GM12878 (cell line): ENCODE measurements at regions not wholly inside any gene's neighbourhood (a gene's known extent, or its start where the extent isn't known, plus 50 kb on each side); places are given as distances from the start of the nearest gene placed in this dataset.

ENCODE experiments used
- BRCA1 ChIP-seq: IDR thresholded peaks from 2 replicates; pipeline ENCODE4 v1.6.1; 2011; ENCODE audit warnings: low read depth, low read length, improper control_type of control experiment
- CTCF ChIP-seq, 3 experiments: IDR thresholded peaks in 2 of 3; conservative IDR thresholded peaks in 1 of 3; 2 replicates each; pipeline ENCODE4 v1.5.1; 2011; ENCODE audit warnings: low read depth in 3 of 3, low read length in 3 of 3, mild to moderate bottlenecking in 3 of 3, control low read depth in 2 of 3, moderate library complexity in 2 of 3, inconsistent platforms in 1 of 3, mixed read lengths in 1 of 3; ENCODE audit not compliant: control insufficient read depth in 2 of 3, insufficient read depth in 1 of 3; ENCODE audit errors: extremely low read depth in 1 of 3
- EZH2 ChIP-seq: IDR thresholded peaks from 2 replicates; pipeline ENCODE4 v1.6.1; 2012; ENCODE audit warnings: low read depth, mild to moderate bottlenecking, control low read depth, inconsistent platforms, low read length, borderline replicate concordance; ENCODE audit not compliant: control insufficient read depth
- MAX ChIP-seq: IDR thresholded peaks from 2 replicates; pipeline ENCODE4 v1.6.1; 2012; ENCODE audit warnings: low read depth, low read length, improper control_type of control experiment
- POLR2A ChIP-seq: IDR thresholded peaks from 2 replicates; pipeline ENCODE4 v1.6.1; 2011; ENCODE audit warnings: low read depth, mild to moderate bottlenecking, low read length
- POLR2AphosphoS5 ChIP-seq: IDR thresholded peaks from 2 replicates; pipeline ENCODE4 v1.6.1; 2011; ENCODE audit warnings: mild to moderate bottlenecking, low read length, inconsistent platforms
- TF ChIP-seq, protein P1 (sequence below): fragments of 450-650 bp; IDR thresholded peaks from 2 replicates; pipeline ENCODE4 v1.6.1; 2014; ENCODE audit warnings: mild to moderate bottlenecking

DNA sequence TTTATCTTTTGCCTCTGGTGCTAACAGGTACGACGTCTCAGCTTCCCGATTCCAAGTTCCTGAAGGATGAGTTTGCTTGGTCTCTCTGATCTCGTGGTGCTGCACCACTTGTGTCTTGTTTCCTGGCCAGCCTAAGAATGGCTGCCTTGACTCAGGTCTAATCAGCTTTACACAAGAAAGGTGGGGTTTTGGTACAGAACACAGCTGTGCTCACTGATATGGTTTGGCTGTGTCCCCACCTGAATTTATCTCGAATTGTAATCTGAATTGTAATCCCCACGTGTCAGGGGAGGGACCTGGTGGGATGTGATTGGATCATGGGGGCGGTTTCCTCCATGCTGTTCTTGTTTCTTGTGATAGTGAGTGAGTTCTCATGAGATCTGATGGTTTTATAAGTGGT lies 305.3 kb upstream of the NOCT start:
- TF ChIP-seq POLR2A = no peak
- no peak for TF ChIP-seq BRCA1
- TF ChIP-seq MAX = no peak
- TF ChIP-seq POLR2AphosphoS5 = no peak
- no peak for TF ChIP-seq CTCF (IDR thresholded peaks at IDR 0.05 in 2 of 3, conservative IDR thresholded peaks at IDR 0.05 in 1 of 3; ENCODE audit: control insufficient read depth in 2 of 3, extremely low read depth in 1 of 3, insufficient read depth in 1 of 3, low read depth in 3 of 3, low read length in 3 of 3)
- no peak for TF ChIP-seq EZH2
- TF ChIP-seq, protein P1, sequence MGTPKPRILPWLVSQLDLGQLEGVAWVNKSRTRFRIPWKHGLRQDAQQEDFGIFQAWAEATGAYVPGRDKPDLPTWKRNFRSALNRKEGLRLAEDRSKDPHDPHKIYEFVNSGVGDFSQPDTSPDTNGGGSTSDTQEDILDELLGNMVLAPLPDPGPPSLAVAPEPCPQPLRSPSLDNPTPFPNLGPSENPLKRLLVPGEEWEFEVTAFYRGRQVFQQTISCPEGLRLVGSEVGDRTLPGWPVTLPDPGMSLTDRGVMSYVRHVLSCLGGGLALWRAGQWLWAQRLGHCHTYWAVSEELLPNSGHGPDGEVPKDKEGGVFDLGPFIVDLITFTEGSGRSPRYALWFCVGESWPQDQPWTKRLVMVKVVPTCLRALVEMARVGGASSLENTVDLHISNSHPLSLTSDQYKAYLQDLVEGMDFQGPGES = no peak
